GM23338 (cell line): ENCODE measurements at regions not wholly inside any gene's neighbourhood (a gene's known extent, or its start where the extent isn't known, plus 50 kb on each side); places are given as distances from the start of the nearest gene placed in this dataset.

Source experiments
- ATAC-seq: fragments of 200-7000 bp; cut with Tn5 transposase; 3 replicates; pipeline ENCODE4 v1.9.1; 2020
- DNase-seq: peaks from one replicate; pipeline ENCODE4 v3.0.0-alpha.2; 2015; ENCODE audit warnings: low spot score
- H2AFZ ChIP-seq: fragments of 200-600 bp; sonication (generic); 2 replicates; pipeline ENCODE4 v1.8.0; 2016; ENCODE audit warnings: antibody characterized with exemption, mild to moderate bottlenecking, moderate library complexity
- H3F3A ChIP-seq: fragments of 200-600 bp; sonication (generic); replicated peaks from 2 replicates; pipeline ENCODE4 v1.8.0; 2017; ENCODE audit warnings: antibody characterized with exemption, mixed run types, low read depth
- H3K27ac ChIP-seq: fragments of 200-600 bp; sonication (generic); 2 replicates; pipeline ENCODE4 v1.6.1; 2016; ENCODE audit warnings: low read depth
- H3K27me3 ChIP-seq: fragments of 200-600 bp; sonication (generic); 2 replicates; pipeline ENCODE4 v1.8.0; 2016; ENCODE audit warnings: mild to moderate bottlenecking, mixed run types, moderate library complexity; ENCODE audit not compliant: insufficient read depth
- H3K36me3 ChIP-seq: fragments of 200-600 bp; sonication (generic); 2 replicates; pipeline ENCODE4 v1.8.0; 2016; ENCODE audit warnings: mild to moderate bottlenecking; ENCODE audit not compliant: insufficient read depth
- H3K4me1 ChIP-seq: fragments of 200-600 bp; sonication (generic); 2 replicates; pipeline ENCODE4 v1.8.0; 2016; ENCODE audit warnings: mild to moderate bottlenecking, moderate library complexity; ENCODE audit not compliant: insufficient read depth
- H3K4me2 ChIP-seq: fragments of 200-600 bp; sonication (generic); 2 replicates; pipeline ENCODE4 v1.7.1; 2017; ENCODE audit warnings: mixed run types
- H3K4me3 ChIP-seq: fragments of 200-600 bp; sonication (generic); 2 replicates; pipeline ENCODE4 v1.6.1; 2016; ENCODE audit warnings: mixed run types
- H3K79me2 ChIP-seq: fragments of 200-600 bp; sonication (generic); replicated peaks from 2 replicates; pipeline ENCODE4 v1.8.0; 2017; ENCODE audit warnings: mild to moderate bottlenecking; ENCODE audit not compliant: insufficient read depth
- H3K9me2 ChIP-seq: fragments of 200-600 bp; sonication (generic); 2 replicates; pipeline ENCODE4 v1.8.0; 2017; ENCODE audit not compliant: insufficient read depth
- H4K20me1 ChIP-seq: fragments of 200-600 bp; sonication (generic); replicated peaks from 2 replicates; pipeline ENCODE4 v1.8.0; 2017; ENCODE audit warnings: mild to moderate bottlenecking; ENCODE audit not compliant: insufficient read depth
- H3K27ac Mint-ChIP-seq: 2 replicates; pipeline ENCODE4 v1.8.0; 2020; ENCODE audit warnings: inconsistent platforms, mild to moderate bottlenecking, moderate library complexity, mixed read lengths
- H3K27me3 Mint-ChIP-seq: 3 replicates; pipeline ENCODE4 v1.8.0; 2022; ENCODE audit warnings: low read depth, mild to moderate bottlenecking, moderate library complexity, mixed read lengths, inconsistent platforms; ENCODE audit not compliant: insufficient read depth, poor library complexity
- H3K36me3 Mint-ChIP-seq: 3 replicates; pipeline ENCODE4 v1.8.0; 2021; ENCODE audit warnings: low read depth, mild to moderate bottlenecking, inconsistent platforms, moderate library complexity, mixed read lengths
- H3K4me1 Mint-ChIP-seq: 3 replicates; pipeline ENCODE4 v1.8.0; 2020; ENCODE audit warnings: mild to moderate bottlenecking, inconsistent platforms, mixed read lengths
- H3K4me3 Mint-ChIP-seq: 3 replicates; pipeline ENCODE4 v1.8.0; 2021; ENCODE audit warnings: moderate library complexity, mild to moderate bottlenecking, inconsistent platforms, mixed read lengths
- H3K9me3 Mint-ChIP-seq: 3 replicates; pipeline ENCODE4 v1.8.0; 2020; ENCODE audit warnings: moderate library complexity, mild to moderate bottlenecking, inconsistent platforms, mixed read lengths
- EZH2phosphoT487 ChIP-seq: fragments of 200-600 bp; sonication (generic); IDR thresholded peaks from one replicate; pipeline ENCODE4 v1.8.1; 2018; ENCODE audit warnings: antibody characterized with exemption; ENCODE audit not compliant: unreplicated experiment
- NANOG ChIP-seq: IDR thresholded peaks from 2 replicates; pipeline ENCODE4 v1.6.1; 2016; ENCODE audit warnings: antibody characterized with exemption, borderline replicate concordance
- ZNF331 ChIP-seq: fragments of 250-450 bp; sonication (Bioruptor Pico); IDR thresholded peaks from 2 replicates; pipeline ENCODE4 v1.5.0; 2020; ENCODE audit warnings: low read depth, mild to moderate bottlenecking, moderate library complexity
- ZNF462 ChIP-seq: fragments of 250-450 bp; sonication (Bioruptor Pico); IDR thresholded peaks from 2 replicates; pipeline ENCODE4 v1.5.0; 2020; ENCODE audit warnings: mild to moderate bottlenecking, moderate library complexity

- no peak overlapping the region for H3K27ac ChIP-seq
These were observed 63.3 kb downstream of the RTP5 start for GRCh38 chr2:241932899-241933178.

More at GRCh38 chr2:241932899-241933178, 63.3 kb downstream of the RTP5 start:
- TF ChIP-seq ZNF331 (CRISPR knock-in tag): no peak
- TF ChIP-seq ZNF462 (CRISPR knock-in tag): no peak
- TF ChIP-seq EZH2phosphoT487: no peak
- TF ChIP-seq NANOG: no peak
- ATAC-seq (no peak), DNase-seq (no peak)
- no peaks in the 10 kb centered on the region for H3F3A ChIP-seq
- H4K20me1 ChIP-seq: no peaks in the 10 kb centered on the region
- peaks cover 12% of the 10 kb centered on the region for H3K27me3 ChIP-seq
- Mint-ChIP-seq H3K4me1 (no peaks in the 10 kb centered on the region; the same call in 2 of the 3 replicates), H3K27ac (no peak overlapping the region), H3K36me3 (peaks cover 9% of the 10 kb centered on the region; the same call in 2 of the 3 replicates), H3K27me3 (peaks cover 3% of the 10 kb centered on the region), H3K4me3 (no peak overlapping the region), H3K9me3 (peaks cover 11% of the 10 kb centered on the region)
- no peaks in the 10 kb centered on the region for H3K79me2 ChIP-seq
- no peaks in the 10 kb centered on the region for H3K4me1 ChIP-seq
- H3K4me3 ChIP-seq: no peak overlapping the region
- no peak overlapping the region for H2AFZ ChIP-seq
- no peak overlapping the region for H3K4me2 ChIP-seq
- H3K36me3 ChIP-seq: no peaks in the 10 kb centered on the region
- no peaks in the 10 kb centered on the region for H3K9me2 ChIP-seq
